ENCODE measurements at regions not wholly inside any gene's neighbourhood (a gene's known extent, or its start where the extent isn't known, plus 50 kb on each side); places are given as distances from the start of the nearest gene placed in this dataset.

DNA sequence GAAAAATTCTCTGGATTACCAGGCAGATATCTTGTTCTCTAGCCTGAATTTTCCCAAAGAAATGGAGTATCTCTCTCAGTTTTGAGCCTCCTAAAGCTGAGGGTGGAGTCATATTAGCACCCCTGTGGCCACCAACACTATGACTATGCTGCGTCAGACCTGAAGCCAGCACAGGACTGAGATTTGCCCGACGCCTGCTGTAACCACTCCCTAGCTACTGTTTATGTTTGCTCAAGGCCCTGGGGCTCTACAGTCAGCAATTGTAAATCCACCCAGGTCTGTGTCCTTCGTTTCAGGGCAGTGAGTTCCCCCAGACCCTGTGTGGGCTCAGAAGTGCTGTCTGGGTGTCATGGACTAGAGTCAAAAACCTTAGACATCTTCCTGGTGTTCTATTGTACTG, 61.4 kb downstream of the ZXDA start:
- DNase-seq (no peak), ATAC-seq (ENCODE audit: poor library complexity) (no peak)
- intact Hi-C loops (cut with DNase I): no loop called here

DNA sequence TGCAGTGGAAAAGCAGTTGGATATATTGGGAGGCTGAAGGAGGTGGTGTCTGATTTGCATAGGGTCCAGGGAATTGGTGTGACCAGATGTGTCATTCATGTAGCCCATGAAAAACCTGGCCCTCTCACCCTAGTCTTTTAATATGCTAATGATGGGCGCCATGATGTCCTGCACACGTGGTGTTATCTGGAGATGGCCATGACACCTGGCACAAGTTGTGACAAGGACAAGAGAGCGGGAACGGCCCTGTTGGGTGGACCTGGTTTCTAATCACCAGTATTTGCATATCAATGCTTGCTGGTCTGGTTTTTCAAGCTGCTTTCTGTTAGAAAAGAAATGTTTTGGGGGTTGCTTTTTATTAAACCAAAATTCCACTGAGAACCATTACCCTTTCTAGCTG, 87.4 kb downstream of the ZXDA start:
- intact Hi-C loops (cut with DNase I): loop anchor here (5.0 kb wide), 2 partner anchors 99 to 204 kb away; no protein-coding TSS in a partner anchor

DNA sequence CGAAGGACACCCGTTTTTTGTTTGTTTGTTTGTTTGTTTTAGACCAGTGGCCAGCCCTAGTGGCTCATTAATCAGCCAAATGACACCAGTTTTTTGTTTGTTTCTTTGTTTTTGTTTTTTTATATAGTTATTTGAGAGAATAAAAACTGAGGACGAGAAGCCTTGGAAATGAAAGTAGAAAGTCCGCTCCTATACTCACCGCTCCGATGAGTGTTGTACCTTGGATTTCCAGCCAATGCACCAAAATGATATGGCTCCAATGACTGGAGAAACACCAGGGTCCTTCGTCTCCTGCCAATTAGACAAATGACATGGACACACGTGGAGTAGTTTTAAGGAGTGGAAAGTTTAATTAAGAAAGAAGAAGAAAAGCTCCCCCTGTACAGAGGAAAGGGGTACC, 87.9 kb downstream of the ZXDA start:
- ATAC-seq (ENCODE audit: poor library complexity) (no peak), DNase-seq (no peak)
- intact Hi-C loops (cut with DNase I): loop anchor here (5.0 kb wide), 2 partner anchors 100 to 205 kb away; no protein-coding TSS in a partner anchor

More for the DNA sequence above, 87.4 kb downstream of the ZXDA start:
- DNase-seq: no peak
- no peak for ATAC-seq (ENCODE audit: poor library complexity)

DNA sequence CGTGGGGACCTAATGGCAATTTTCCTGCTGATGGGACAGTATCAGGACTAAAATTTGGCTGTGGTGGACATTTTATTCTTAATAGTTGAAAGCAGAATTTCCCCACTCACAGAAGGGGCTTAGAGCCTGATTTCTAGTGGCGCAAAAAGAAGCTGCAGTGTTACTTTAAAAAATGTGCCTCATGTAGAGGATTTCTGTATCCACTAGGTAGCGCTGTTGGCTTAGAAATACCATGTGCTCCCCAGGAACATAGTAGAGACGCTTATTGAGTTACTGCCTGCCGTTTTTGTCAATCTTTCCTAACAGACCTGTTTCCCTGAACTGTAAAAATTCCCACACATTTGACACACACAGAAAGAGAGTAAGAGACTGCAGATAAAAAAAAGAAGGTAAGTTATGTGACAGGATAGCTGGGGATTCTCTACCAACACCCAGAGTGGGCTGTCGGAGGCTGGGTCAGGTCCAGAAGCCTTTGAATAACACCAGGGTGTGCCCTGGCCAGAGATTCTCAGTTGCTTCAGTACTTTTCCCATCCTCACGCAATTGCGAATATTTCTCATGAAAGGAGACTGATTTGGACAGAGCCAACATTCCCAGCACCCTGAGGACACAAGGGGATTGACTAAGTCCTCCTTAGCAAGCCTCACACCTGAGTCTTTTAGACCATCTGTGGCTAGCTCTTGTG, 88.4 kb downstream of the ZXDA start:
- intact Hi-C loops (cut with DNase I): loop anchor here (5.0 kb wide), 2 partner anchors 100 to 205 kb away; no protein-coding TSS in a partner anchor
- DNase-seq (no peak), ATAC-seq (ENCODE audit: poor library complexity) (peak; percentile 90)

DNA sequence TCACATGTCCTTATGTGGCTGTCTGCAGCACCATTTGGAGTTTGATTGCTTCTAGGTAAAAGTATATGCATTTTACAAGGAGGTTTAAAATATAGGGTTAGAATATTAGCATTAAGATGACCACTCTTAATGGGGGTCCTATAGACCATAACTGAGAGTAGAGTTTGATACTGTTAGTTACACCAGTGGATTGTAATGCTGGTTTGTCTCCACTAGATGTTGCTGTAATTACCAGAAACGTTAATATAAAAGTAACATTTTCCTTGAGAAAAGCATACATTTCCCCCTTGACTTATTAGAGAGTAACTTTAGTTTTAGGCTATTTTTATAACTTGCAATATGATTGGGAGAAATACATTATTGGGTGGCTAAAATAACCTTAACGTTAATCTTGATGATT, 93.0 kb downstream of the ZXDA start:
- DNase-seq: no peak
- intact Hi-C loops (cut with DNase I): no loop called here
- ATAC-seq (ENCODE audit: poor library complexity): no peak

DNA sequence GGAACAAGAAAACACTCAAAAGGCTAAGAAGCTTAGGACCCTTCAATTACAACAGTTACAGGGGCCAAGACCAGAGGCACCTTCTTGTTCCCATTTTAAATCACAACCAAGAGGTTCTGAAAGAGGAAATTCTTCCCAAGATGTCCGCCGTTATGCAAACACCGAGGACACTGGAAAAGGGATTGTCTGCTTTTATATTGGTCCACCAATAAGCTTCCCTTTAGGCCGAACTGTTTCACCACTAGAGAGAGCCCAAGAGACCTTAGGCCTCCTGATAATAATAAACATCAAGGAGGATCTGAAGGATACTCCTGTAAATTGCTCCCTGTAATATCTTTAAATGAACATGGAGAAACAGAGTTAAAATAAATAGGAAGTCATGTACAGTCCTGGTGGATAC, 92.6 kb upstream of the NLRP2B start:
- intact Hi-C loops (cut with DNase I): no loop called here
- DNase-seq (no peak), ATAC-seq (ENCODE audit: poor library complexity) (no peak)

DNA sequence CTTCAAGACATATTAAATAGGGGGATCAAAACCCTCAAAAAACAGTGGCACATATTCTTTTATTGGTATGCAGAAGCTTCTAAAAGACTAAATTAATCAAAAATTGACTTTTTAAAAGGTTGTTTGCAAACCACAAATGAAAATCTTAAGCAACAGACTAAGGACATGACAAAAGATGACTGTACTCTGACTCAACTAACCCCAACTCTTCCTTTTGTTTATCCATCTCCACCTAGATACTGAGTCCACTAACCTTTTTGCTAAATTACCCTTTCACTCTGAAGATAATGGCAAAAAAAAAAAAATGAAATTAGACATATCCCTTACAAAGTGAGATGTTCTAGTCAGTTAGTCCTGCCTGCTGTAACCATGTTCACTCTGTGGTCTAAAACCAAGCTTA, 91.6 kb upstream of the NLRP2B start:
- DNase-seq: no peak
- ATAC-seq (ENCODE audit: poor library complexity): no peak
- intact Hi-C loops (cut with DNase I): no loop called here

DNA sequence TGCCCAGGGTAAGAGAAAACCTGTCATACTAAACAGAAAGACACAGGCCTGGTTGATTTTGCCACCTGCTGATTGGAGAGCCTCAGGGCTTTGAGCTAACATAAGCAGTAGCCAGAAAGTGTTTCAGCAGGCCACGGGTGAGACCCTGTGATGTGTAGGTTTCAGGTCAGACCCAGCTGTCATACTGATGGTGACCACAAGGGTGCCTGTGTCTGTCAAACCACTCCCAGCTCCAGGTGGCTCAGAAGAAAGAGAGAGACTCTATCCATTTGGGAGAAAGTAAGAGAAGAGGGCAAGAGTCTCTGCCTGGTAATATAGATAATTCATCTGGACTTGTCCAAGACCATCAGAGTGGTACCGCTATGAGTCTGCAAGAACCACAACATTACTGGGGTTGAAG, 72.8 kb upstream of the NLRP2B start:
- intact Hi-C loops (cut with DNase I): no loop called here
- DNase-seq (no peak), ATAC-seq (ENCODE audit: poor library complexity) (no peak)

DNA sequence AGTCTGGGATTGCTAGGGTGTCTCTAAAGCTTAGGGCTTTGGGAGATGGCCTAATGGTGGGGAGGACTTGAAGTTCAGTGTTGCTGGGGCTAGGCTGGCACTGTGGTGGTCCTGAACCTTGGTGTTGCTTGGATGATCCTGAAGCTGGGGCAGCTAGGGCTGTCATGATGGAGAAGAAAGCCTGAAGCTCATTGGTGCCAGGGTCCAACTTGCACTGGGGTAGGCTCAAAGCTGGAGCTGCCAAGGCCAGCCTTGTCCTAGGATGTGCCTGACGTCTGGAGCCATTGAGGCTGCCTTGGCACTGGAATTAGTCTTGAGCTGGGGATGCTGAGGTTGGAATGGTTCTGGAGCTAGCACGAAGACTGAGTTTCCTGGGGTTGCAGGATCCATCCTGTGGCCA, 61.0 kb upstream of the NLRP2B start:
- ATAC-seq (ENCODE audit: poor library complexity) (no peak), DNase-seq (no peak)
- intact Hi-C loops (cut with DNase I): no loop called here

DNA sequence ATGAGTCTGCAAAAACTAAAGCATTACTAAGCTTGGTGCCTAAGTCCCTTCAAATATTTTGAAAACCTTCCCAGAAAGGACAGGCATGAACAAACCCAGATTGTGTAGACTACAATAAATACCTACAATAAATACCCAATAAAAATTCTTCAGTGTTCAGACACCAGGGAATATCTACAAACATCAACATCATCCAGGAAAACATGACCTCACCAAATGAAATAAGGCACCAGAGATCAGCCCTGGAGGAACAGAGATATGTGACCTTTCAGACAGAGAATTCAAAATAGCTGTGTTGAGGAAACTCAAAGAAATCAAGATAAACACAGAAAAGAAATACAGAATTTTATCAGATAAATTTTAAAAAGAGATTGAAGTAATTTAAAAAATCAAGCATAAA, 57.8 kb upstream of the NLRP2B start:
- no peak for ATAC-seq (ENCODE audit: poor library complexity)
- DNase-seq: no peak
- intact Hi-C loops (cut with DNase I): no loop called here

All from Right ventricle myocardium superior (tissue), 1 donor.